Tibial nerve (tissue), 4 donors: ENCODE measurements at regions not wholly inside any gene's neighbourhood (a gene's known extent, or its start where the extent isn't known, plus 50 kb on each side); places are given as distances from the start of the nearest gene placed in this dataset.

Experiments
- DNase-seq, 2 donors: peaks; one replicate each; pipeline ENCODE4 v3.0.0-alpha.2; 2019; ENCODE audit warnings: low spot score in 2 of 2
- H3K27ac ChIP-seq, 4 donors: fragments of 200-600 bp; sonication (generic) in 3 of 4; one replicate each; pipeline ENCODE4 v1.5.1; 2017 to 2019; ENCODE audit warnings: mild to moderate bottlenecking in 1 of 4
- H3K27me3 ChIP-seq, 2 donors: fragments of 200-600 bp; sonication (generic) in 1 of 2; one replicate each; pipeline versions ENCODE4 v1.5.1 to v1.6.0; 2017 to 2019
- H3K36me3 ChIP-seq, 3 donors: fragments of 200-600 bp; sonication (generic); one replicate each; pipeline ENCODE4 v1.5.1; 2018 to 2019
- H3K4me1 ChIP-seq, 4 donors: fragments of 200-600 bp; sonication (generic) in 3 of 4; one replicate each; pipeline ENCODE4 v1.5.1; 2017 to 2019
- H3K4me3 ChIP-seq, 4 donors: fragments of 200-600 bp; sonication (generic) in 3 of 4; one replicate each; pipeline ENCODE4 v1.5.1; 2017 to 2019; ENCODE audit warnings: mild to moderate bottlenecking in 1 of 4, moderate library complexity in 1 of 4
- H3K9me3 ChIP-seq, 4 donors: fragments of 200-600 bp; sonication (generic) in 3 of 4; one replicate each; pipeline ENCODE4 v1.5.1; 2017 to 2019
- EP300 ChIP-seq, 2 donors: sonication (generic); formaldehyde crosslinking; IDR thresholded peaks; one replicate each; pipeline ENCODE4 v1.6.1; 2017; ENCODE audit warnings: antibody characterized with exemption in 2 of 2, mild to moderate bottlenecking in 1 of 2
- POLR2A ChIP-seq, 2 donors: fragments of 450-650 bp; IDR thresholded peaks; one replicate each; pipeline ENCODE4 v1.6.1; 2017; ENCODE audit warnings: antibody characterized with exemption in 2 of 2, mild to moderate bottlenecking in 2 of 2, moderate library complexity in 2 of 2
- WGBS, 2 donors: methylation state at CpG; one replicate each; pipeline ENCODE4 v1.1.5; 2018; 5-methylcytosine and 5-hydroxymethylcytosine counted together
- TF ChIP-seq, protein P1 (sequence below), 5 experiments: fragments of 200-600 bp in 3 of 5; fragments of 450-650 bp in 2 of 5; sonication (generic) in 3 of 5; IDR thresholded peaks; one replicate each; pipeline ENCODE4 v1.5.1; 2016 to 2019; ENCODE audit warnings: antibody characterized with exemption in 5 of 5, mild to moderate bottlenecking in 3 of 5, moderate library complexity in 2 of 5

DNA sequence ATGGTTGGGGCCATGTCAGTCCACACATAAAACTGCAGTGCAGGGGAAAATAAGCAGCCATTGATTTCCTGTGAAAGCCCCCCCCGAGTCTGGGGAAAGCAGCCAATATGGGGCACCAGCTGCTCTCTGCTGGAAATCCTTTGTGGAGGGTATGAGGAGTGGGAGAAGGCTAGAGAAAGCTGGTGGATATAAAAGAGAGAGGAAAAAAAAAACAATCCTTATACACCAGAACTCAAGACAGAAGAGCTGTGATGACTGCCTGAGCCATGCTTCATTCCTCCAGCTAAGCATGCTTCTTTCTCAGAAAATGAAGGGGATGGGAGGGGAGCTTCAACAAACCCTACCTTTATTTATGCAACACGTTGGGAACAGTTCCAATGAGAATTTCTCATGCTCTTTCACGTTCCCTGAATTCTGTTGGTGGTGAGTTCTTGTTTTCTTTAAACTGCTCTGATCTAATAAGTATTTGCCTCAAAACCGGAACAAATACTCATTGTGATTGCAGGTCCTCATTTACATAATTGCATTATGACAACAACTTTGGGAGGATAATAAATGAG is 688.0 kb upstream of the SEMA6A start:
- WGBS, 2 donors = 20 to 23% methylated on average over 4 of the region's 4 CpGs
- no peaks in the 10 kb centered on the region for H3K36me3 ChIP-seq
- DNase-seq = no peak
- H3K27ac ChIP-seq = no peak overlapping the region
- H3K4me1 ChIP-seq = no peaks in the 10 kb centered on the region
- H3K9me3 ChIP-seq = peaks cover 0 to 18% (median 0%) of the 10 kb centered on the region in 4 donors
- no peak overlapping the region for H3K4me3 ChIP-seq
- H3K27me3 ChIP-seq = no peaks in the 10 kb centered on the region
- TF ChIP-seq POLR2A (IDR thresholded peaks at IDR 0.05) = no peak
- TF ChIP-seq, protein P1, sequence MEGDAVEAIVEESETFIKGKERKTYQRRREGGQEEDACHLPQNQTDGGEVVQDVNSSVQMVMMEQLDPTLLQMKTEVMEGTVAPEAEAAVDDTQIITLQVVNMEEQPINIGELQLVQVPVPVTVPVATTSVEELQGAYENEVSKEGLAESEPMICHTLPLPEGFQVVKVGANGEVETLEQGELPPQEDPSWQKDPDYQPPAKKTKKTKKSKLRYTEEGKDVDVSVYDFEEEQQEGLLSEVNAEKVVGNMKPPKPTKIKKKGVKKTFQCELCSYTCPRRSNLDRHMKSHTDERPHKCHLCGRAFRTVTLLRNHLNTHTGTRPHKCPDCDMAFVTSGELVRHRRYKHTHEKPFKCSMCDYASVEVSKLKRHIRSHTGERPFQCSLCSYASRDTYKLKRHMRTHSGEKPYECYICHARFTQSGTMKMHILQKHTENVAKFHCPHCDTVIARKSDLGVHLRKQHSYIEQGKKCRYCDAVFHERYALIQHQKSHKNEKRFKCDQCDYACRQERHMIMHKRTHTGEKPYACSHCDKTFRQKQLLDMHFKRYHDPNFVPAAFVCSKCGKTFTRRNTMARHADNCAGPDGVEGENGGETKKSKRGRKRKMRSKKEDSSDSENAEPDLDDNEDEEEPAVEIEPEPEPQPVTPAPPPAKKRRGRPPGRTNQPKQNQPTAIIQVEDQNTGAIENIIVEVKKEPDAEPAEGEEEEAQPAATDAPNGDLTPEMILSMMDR (IDR thresholded peaks at IDR 0.05) = no peak
- TF ChIP-seq EP300 (IDR thresholded peaks at IDR 0.05) = no peak

DNA sequence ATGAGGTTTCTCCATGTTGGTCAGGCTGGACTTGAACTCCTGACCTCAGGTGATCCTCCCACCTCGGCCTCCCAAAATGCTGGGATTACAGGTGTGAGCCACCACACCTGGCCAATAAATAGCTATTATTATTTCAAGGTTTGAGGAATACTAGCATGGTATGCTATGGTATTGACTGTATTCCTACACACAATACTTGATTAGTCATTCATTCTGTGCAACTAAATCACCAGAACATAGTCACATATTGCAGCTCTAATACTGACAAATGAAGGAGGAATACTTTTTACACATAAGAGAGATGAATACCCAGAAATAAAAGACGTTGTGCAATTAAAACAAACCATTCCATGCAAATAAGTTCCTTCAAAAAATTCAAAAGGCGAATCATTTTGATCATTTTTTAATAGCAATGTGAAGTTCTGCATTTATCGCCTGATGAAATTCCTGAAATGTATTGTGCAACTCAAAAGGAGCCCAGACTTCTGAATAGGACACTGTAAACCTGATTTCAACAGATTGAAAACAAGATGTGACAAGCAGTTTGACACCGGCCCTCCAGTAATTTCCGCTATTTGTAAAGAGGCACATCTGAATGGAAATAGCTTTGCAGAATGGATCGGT is 687.4 kb upstream of the SEMA6A start:
- Histone ChIP-seq H3K4me3 (no peak overlapping the region), H3K27me3 (no peaks in the 10 kb centered on the region), H3K36me3 (no peaks in the 10 kb centered on the region), H3K9me3 (peaks cover 0 to 18% (median 0%) of the 10 kb centered on the region in 4 donors), H3K4me1 (no peaks in the 10 kb centered on the region), H3K27ac (no peak overlapping the region)
- whole genome bisulfite sequencing, 2 donors = 54 to 65% methylated on average over 7 of the region's 7 CpGs
- no peak for TF ChIP-seq POLR2A (IDR thresholded peaks at IDR 0.05)
- no peak for TF ChIP-seq EP300 (IDR thresholded peaks at IDR 0.05)
- TF ChIP-seq, protein P1 (IDR thresholded peaks at IDR 0.05) = no peak
- DNase-seq = no peak

GRCh38 chr5:117255211-117256027 is 680.8 kb upstream of the SEMA6A start:
- H3K36me3 ChIP-seq = no peaks in the 10 kb centered on the region
- DNase-seq = no peak
- WGBS, 2 donors = 45 to 50% methylated on average over 10 of the region's 10 CpGs
- H3K4me3 ChIP-seq = no peak overlapping the region
- H3K9me3 ChIP-seq = no peaks in the 10 kb centered on the region
- no peak overlapping the region for H3K27ac ChIP-seq
- H3K27me3 ChIP-seq = no peaks in the 10 kb centered on the region
- H3K4me1 ChIP-seq = peaks cover 0 to 7% (median 0%) of the 10 kb centered on the region in 4 donors
- TF ChIP-seq, protein P1 (IDR thresholded peaks at IDR 0.05) = no peak
- TF ChIP-seq POLR2A (IDR thresholded peaks at IDR 0.05) (no peak), EP300 (IDR thresholded peaks at IDR 0.05) (no peak)

DNA sequence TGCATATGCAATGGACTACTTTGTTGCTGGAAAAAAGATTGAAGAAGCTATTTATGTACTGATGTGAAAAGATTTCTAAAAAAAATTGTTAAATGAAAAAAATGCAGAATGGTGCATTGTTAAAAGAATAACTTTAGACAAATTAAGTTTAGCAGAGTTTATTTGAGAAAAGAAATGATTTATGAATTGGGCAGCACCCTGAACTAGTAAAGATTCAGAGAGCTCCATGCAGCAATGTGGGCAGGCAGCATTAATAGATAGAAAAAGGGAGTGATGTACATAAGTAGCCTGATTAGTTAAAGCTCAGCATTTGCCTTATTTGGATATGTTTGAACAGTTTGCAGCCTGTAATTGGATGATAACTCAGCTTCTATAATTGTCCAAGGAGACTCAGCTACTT is 677.9 kb upstream of the SEMA6A start:
- H3K27ac ChIP-seq = no peak overlapping the region
- H3K4me3 ChIP-seq = no peak overlapping the region
- no peak for DNase-seq
- no peaks in the 10 kb centered on the region for H3K36me3 ChIP-seq
- H3K27me3 ChIP-seq = no peaks in the 10 kb centered on the region
- H3K9me3 ChIP-seq = no peaks in the 10 kb centered on the region
- TF ChIP-seq POLR2A (IDR thresholded peaks at IDR 0.05) (no peak), EP300 (IDR thresholded peaks at IDR 0.05) (no peak)
- TF ChIP-seq, protein P1 (IDR thresholded peaks at IDR 0.05) = no peak
- H3K4me1 ChIP-seq = peaks cover 0 to 13% (median 0%) of the 10 kb centered on the region in 4 donors
